ENCODE measurements at regions not wholly inside any gene's neighbourhood (a gene's known extent, or its start where the extent isn't known, plus 50 kb on each side); places are given as distances from the start of the nearest gene placed in this dataset.

DNA sequence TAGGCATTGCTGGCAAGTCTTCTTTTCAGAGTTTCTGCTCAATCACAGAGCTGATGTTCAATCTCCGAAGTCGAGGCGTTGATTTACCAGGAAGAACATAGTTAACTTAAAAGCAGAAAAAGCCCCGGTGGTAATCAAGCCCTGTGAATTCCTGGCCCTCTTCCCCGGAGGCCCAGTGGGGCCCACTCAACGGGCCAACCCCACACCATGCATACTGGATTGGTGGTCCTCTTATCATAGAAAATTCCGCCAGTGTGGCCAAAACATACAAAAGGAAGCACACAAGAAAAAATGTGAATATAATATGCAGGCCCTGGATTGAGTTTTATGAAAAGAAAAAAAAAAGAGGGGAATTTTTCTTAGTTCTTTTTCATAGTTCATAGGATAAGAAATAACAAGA, 873.0 kb upstream of the NR2F2 start:
- H3K79me2 ChIP-seq (ENCODE audit: control insufficient read depth, insufficient read depth, low read length, poor library complexity) = no peaks in the 10 kb centered on the region
- WGBS (ENCODE audit: extremely low coverage, insufficient coverage, insufficient read length) = no CpG with 5 or more reads among the region's 7 CpGs
- DNase-seq = no peak

DNA sequence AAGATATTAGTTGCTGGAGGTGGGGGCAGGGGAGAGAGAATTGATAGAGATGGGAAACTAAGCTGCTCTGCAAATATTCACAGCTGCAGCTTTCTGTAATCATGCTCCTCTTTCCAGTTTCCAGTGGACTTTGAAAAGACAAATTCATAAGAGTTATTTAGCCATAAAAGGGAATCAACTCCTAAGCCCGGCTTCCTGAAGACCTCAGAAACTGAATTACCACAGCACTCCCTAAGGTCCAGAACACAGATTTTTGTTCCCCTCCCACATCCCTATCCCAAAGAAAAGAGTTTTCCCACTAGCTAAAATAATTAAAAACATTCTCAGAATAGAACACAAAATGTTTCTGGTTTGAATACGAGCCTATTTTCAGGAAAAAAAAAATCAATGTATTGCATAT, 871.8 kb upstream of the NR2F2 start:
- no peak overlapping the region for H3K4me2 ChIP-seq (ENCODE audit: low read length)
- no peaks in the 10 kb centered on the region for H3K79me2 ChIP-seq (ENCODE audit: control insufficient read depth, insufficient read depth, low read length, poor library complexity)
- H2BK5ac ChIP-seq (ENCODE audit: low read depth, low read length, poor library complexity) = no peak overlapping the region
- H3K23ac ChIP-seq (ENCODE audit: low read length) = no peak overlapping the region
- no peak overlapping the region for H4K12ac ChIP-seq (ENCODE audit: low read depth, low read length)
- H3K4ac ChIP-seq (ENCODE audit: low read depth, low read length) = no peak overlapping the region
- H2BK12ac ChIP-seq (ENCODE audit: low read length) = no peak overlapping the region
- no peak overlapping the region for H3K4me3 ChIP-seq (ENCODE audit: low read depth, low read length)
- H2AFZ ChIP-seq (ENCODE audit: insufficient read depth, low read length, poor library complexity) = no peak overlapping the region
- no peak for DNase-seq
- no peaks in the 10 kb centered on the region for H3K4me1 ChIP-seq (ENCODE audit: control insufficient read depth in 1 of 2, insufficient read depth in 2 of 2, low read length in 2 of 2)
- no peak overlapping the region for H4K91ac ChIP-seq (ENCODE audit: low read depth, low read length)
- no peak overlapping the region for H3K9ac ChIP-seq (ENCODE audit: low read length)
- no peaks in the 10 kb centered on the region for H3K27me3 ChIP-seq (ENCODE audit: insufficient read depth, low read length)
- H3K18ac ChIP-seq (ENCODE audit: low read length) = no peak overlapping the region
- H2BK120ac ChIP-seq (ENCODE audit: insufficient read depth, low read length, poor library complexity) = no peak overlapping the region
- WGBS (ENCODE audit: extremely low coverage, insufficient coverage, insufficient read length) = no CpG with 5 or more reads among the region's 2 CpGs
- no peak overlapping the region for H3K14ac ChIP-seq (ENCODE audit: low read length)
- H3K36me3 ChIP-seq (ENCODE audit: control insufficient read depth in 1 of 2, insufficient read depth in 2 of 2, low read length in 2 of 2) = no peaks in the 10 kb centered on the region
- H4K8ac ChIP-seq (ENCODE audit: low read depth, low read length) = no peak overlapping the region
- no peaks in the 10 kb centered on the region for H3K9me3 ChIP-seq (ENCODE audit: insufficient read depth, low read depth, low read length)
- H3K79me1 ChIP-seq (ENCODE audit: low read length) = peaks cover 2% of the 10 kb centered on the region
- no peak overlapping the region for H3K27ac ChIP-seq (ENCODE audit: low read depth, low read length)
- H2AK5ac ChIP-seq (ENCODE audit: low read length) = no peak overlapping the region

More for the DNA sequence above, 873.0 kb upstream of the NR2F2 start:
- Histone ChIP-seq H3K14ac (ENCODE audit: low read length) (no peak overlapping the region), H3K4me1 (ENCODE audit: control insufficient read depth in 1 of 2, insufficient read depth in 2 of 2, low read length in 2 of 2) (no peaks in the 10 kb centered on the region), H3K36me3 (ENCODE audit: control insufficient read depth in 1 of 2, insufficient read depth in 2 of 2, low read length in 2 of 2) (no peaks in the 10 kb centered on the region), H3K4me3 (ENCODE audit: low read depth, low read length) (no peak overlapping the region), H3K79me1 (ENCODE audit: low read length) (peaks cover 2% of the 10 kb centered on the region), H3K27ac (ENCODE audit: low read depth, low read length) (no peak overlapping the region), H2BK120ac (ENCODE audit: insufficient read depth, low read length, poor library complexity) (peak overlapping the region; percentile 22), H3K4ac (ENCODE audit: low read depth, low read length) (no peak overlapping the region), H3K4me2 (ENCODE audit: low read length) (no peak overlapping the region), H3K23ac (ENCODE audit: low read length) (no peak overlapping the region), H3K27me3 (ENCODE audit: insufficient read depth, low read length) (no peaks in the 10 kb centered on the region), H2AFZ (ENCODE audit: insufficient read depth, low read length, poor library complexity) (no peak overlapping the region), H2BK12ac (ENCODE audit: low read length) (peak overlapping the region; percentile 71), H2BK5ac (ENCODE audit: low read depth, low read length, poor library complexity) (no peak overlapping the region), H3K9ac (ENCODE audit: low read length) (peak overlapping the region; percentile 43), H3K18ac (ENCODE audit: low read length) (no peak overlapping the region), H4K8ac (ENCODE audit: low read depth, low read length) (no peak overlapping the region), H4K12ac (ENCODE audit: low read depth, low read length) (no peak overlapping the region), H3K9me3 (ENCODE audit: insufficient read depth, low read depth, low read length) (no peaks in the 10 kb centered on the region), H4K91ac (ENCODE audit: low read depth, low read length) (no peak overlapping the region), H2AK5ac (ENCODE audit: low read length) (no peak overlapping the region)

DNA sequence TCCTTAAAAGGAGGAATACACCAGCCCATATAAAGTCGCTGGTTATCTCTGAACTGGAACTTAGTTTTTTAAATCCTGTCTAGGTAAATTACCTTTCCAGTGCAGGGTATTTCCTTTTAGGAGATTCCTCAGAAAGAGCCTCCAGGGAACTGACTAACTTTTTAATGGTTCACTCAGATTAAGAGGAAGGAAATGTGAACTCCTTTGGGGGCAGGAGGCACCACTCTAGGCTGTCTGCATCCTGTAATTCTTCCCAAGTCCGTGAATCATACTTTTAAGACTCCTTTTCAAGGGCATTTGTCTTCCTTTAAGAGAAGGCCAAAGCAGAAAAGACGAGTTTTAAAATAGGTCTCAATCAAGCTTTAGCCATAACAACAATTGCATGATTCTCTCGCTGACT, 871.2 kb upstream of the NR2F2 start:
- no peaks in the 10 kb centered on the region for H3K27me3 ChIP-seq (ENCODE audit: insufficient read depth, low read length)
- H4K8ac ChIP-seq (ENCODE audit: low read depth, low read length) = no peak overlapping the region
- WGBS (ENCODE audit: extremely low coverage, insufficient coverage, insufficient read length) = no CpG with 5 or more reads among the region's 4 CpGs
- H3K18ac ChIP-seq (ENCODE audit: low read length) = no peak overlapping the region
- H3K4me2 ChIP-seq (ENCODE audit: low read length) = peak overlapping the region; percentile 8
- no peak overlapping the region for H3K14ac ChIP-seq (ENCODE audit: low read length)
- H3K4me3 ChIP-seq (ENCODE audit: low read depth, low read length) = no peak overlapping the region
- no peak overlapping the region for H2BK12ac ChIP-seq (ENCODE audit: low read length)
- H3K36me3 ChIP-seq (ENCODE audit: control insufficient read depth in 1 of 2, insufficient read depth in 2 of 2, low read length in 2 of 2) = no peaks in the 10 kb centered on the region
- no peak for DNase-seq
- no peak overlapping the region for H2AK5ac ChIP-seq (ENCODE audit: low read length)
- H2BK120ac ChIP-seq (ENCODE audit: insufficient read depth, low read length, poor library complexity) = no peak overlapping the region
- H4K91ac ChIP-seq (ENCODE audit: low read depth, low read length) = no peak overlapping the region
- H3K9me3 ChIP-seq (ENCODE audit: insufficient read depth, low read depth, low read length) = no peaks in the 10 kb centered on the region
- H2BK5ac ChIP-seq (ENCODE audit: low read depth, low read length, poor library complexity) = no peak overlapping the region
- no peak overlapping the region for H2AFZ ChIP-seq (ENCODE audit: insufficient read depth, low read length, poor library complexity)
- H3K27ac ChIP-seq (ENCODE audit: low read depth, low read length) = peak overlapping the region; percentile 49
- H3K9ac ChIP-seq (ENCODE audit: low read length) = no peak overlapping the region
- H3K79me2 ChIP-seq (ENCODE audit: control insufficient read depth, insufficient read depth, low read length, poor library complexity) = no peaks in the 10 kb centered on the region
- no peak overlapping the region for H3K23ac ChIP-seq (ENCODE audit: low read length)
- H4K12ac ChIP-seq (ENCODE audit: low read depth, low read length) = no peak overlapping the region
- no peak overlapping the region for H3K4ac ChIP-seq (ENCODE audit: low read depth, low read length)
- H3K4me1 ChIP-seq (ENCODE audit: control insufficient read depth in 1 of 2, insufficient read depth in 2 of 2, low read length in 2 of 2) = no peaks in the 10 kb centered on the region
- peaks cover 2% of the 10 kb centered on the region for H3K79me1 ChIP-seq (ENCODE audit: low read length)

DNA sequence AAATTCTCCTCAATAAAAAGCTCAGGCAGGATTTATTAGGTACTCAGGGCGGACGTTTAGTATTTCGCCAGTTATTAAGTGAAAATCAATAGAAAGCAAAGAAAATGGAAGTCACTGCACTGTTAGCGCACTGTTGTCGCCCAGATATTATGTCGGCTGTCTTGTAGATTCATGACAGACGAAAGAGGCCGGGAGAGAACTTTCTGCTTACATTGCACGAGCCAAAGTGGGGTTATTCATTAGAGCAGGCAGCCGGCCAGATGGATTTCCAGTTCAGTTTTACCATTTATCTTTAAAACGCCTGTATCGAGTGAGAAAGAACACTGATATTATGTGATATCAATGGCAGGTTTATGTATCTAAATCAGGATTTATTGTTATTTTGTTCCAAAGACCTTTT, 866.0 kb upstream of the NR2F2 start:
- Histone ChIP-seq H3K27me3 (ENCODE audit: insufficient read depth, low read length) (no peaks in the 10 kb centered on the region), H2BK5ac (ENCODE audit: low read depth, low read length, poor library complexity) (no peak overlapping the region), H3K9me3 (ENCODE audit: insufficient read depth, low read depth, low read length) (no peaks in the 10 kb centered on the region), H3K4me1 (ENCODE audit: control insufficient read depth in 1 of 2, insufficient read depth in 2 of 2, low read length in 2 of 2) (no peaks in the 10 kb centered on the region), H4K12ac (ENCODE audit: low read depth, low read length) (no peak overlapping the region), H3K4ac (ENCODE audit: low read depth, low read length) (no peak overlapping the region), H3K27ac (ENCODE audit: low read depth, low read length) (no peak overlapping the region), H2AK5ac (ENCODE audit: low read length) (no peak overlapping the region), H3K14ac (ENCODE audit: low read length) (no peak overlapping the region), H2AFZ (ENCODE audit: insufficient read depth, low read length, poor library complexity) (no peak overlapping the region), H2BK120ac (ENCODE audit: insufficient read depth, low read length, poor library complexity) (no peak overlapping the region), H3K4me2 (ENCODE audit: low read length) (no peak overlapping the region), H4K91ac (ENCODE audit: low read depth, low read length) (no peak overlapping the region), H3K9ac (ENCODE audit: low read length) (no peak overlapping the region), H4K8ac (ENCODE audit: low read depth, low read length) (no peak overlapping the region), H3K79me2 (ENCODE audit: control insufficient read depth, insufficient read depth, low read length, poor library complexity) (no peaks in the 10 kb centered on the region), H3K79me1 (ENCODE audit: low read length) (no peaks in the 10 kb centered on the region), H3K4me3 (ENCODE audit: low read depth, low read length) (no peak overlapping the region), H2BK12ac (ENCODE audit: low read length) (no peak overlapping the region), H3K23ac (ENCODE audit: low read length) (no peak overlapping the region), H3K18ac (ENCODE audit: low read length) (no peak overlapping the region), H3K36me3 (ENCODE audit: control insufficient read depth in 1 of 2, insufficient read depth in 2 of 2, low read length in 2 of 2) (no peaks in the 10 kb centered on the region)
- whole genome bisulfite sequencing (ENCODE audit: extremely low coverage, insufficient coverage, insufficient read length) = no CpG with 5 or more reads among the region's 12 CpGs
- no peak for DNase-seq

All from trophoblast cell (in vitro differentiated cells and primary cell).